ACC112 (cell line): ENCODE measurements at regions not wholly inside any gene's neighbourhood (a gene's known extent, or its start where the extent isn't known, plus 50 kb on each side); places are given as distances from the start of the nearest gene placed in this dataset.
A peak's percentile ranks its signal among the peaks of the same experiment; 100 is the strongest.
"Not testable (repeated sequence)": the region's sequence is repeated elsewhere in the genome, so short reads cannot be mapped to it uniquely, and the experiment has no call there.

ENCODE experiments used
- H2AFZ ChIP-seq: fragments of 200-600 bp; sonication (generic); one replicate; pipeline ENCODE4 v1.6.0; 2017; ENCODE audit warnings: antibody characterized with exemption, low read length; ENCODE audit not compliant: unreplicated experiment
- H3K27ac ChIP-seq: fragments of 200-600 bp; sonication (generic); 2 replicates; pipeline ENCODE4 v1.5.1; 2014; ENCODE audit warnings: low read depth, mild to moderate bottlenecking, antibody characterized with exemption, low read length, moderate library complexity
- H3K27me3 ChIP-seq: fragments of 200-600 bp; sonication (generic); 2 replicates; pipeline ENCODE4 v1.6.1; 2014; ENCODE audit warnings: mild to moderate bottlenecking, antibody characterized with exemption, low read length, moderate library complexity, mixed read lengths; ENCODE audit not compliant: insufficient read depth
- H3K36me3 ChIP-seq: fragments of 200-600 bp; sonication (generic); 2 replicates; pipeline ENCODE4 v1.6.1; 2016; ENCODE audit warnings: mild to moderate bottlenecking, antibody characterized with exemption, low read length, moderate library complexity, mixed read lengths; ENCODE audit not compliant: insufficient read depth
- H3K4me1 ChIP-seq: fragments of 200-600 bp; sonication (generic); one replicate; pipeline ENCODE4 v1.6.1; 2016; ENCODE audit warnings: low read length, mixed read lengths; ENCODE audit not compliant: insufficient read depth, unreplicated experiment, control insufficient read depth
- H3K4me3 ChIP-seq: fragments of 200-600 bp; sonication (generic); 2 replicates; pipeline ENCODE4 v1.5.1; 2014; ENCODE audit warnings: mild to moderate bottlenecking, low read depth, low read length
- H3K79me2 ChIP-seq: fragments of 200-600 bp; sonication (generic); one replicate; pipeline ENCODE4 v1.6.0; 2016; ENCODE audit warnings: low read length; ENCODE audit not compliant: control insufficient read depth, unreplicated experiment, insufficient read depth

DNA sequence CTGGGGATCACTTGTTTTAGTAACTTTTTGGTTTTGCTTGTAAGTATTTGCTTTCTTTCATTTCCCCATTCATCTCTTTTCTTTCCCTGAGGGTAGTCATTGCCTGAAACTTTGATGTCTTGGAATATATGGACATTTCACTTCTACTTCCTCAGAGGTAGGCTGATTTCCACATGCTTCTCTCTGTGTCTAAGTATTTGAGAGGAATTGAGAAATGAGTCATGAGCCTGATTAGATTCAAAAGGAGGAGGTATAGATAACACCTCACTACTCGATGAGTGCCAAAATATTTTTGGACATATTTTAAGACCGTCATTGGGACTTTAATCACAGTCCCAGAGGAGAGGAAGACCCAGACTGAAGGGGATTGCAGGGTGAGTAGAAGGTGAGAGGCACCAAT lies 480.1 kb upstream of the SGO1 start:
- H3K27me3 ChIP-seq: no peaks in the 10 kb centered on the region
- H3K36me3 ChIP-seq: no peaks in the 10 kb centered on the region
- no peaks in the 10 kb centered on the region for H3K4me1 ChIP-seq
- H3K79me2 ChIP-seq: no peaks in the 10 kb centered on the region
- no peak overlapping the region for H3K27ac ChIP-seq
- H2AFZ ChIP-seq: no peak overlapping the region
- H3K4me3 ChIP-seq: no peak overlapping the region

- Histone ChIP-seq H2AFZ (no peak overlapping the region), H3K27me3 (no peaks in the 10 kb centered on the region), H3K36me3 (no peaks in the 10 kb centered on the region), H3K27ac (no peak overlapping the region), H3K79me2 (no peaks in the 10 kb centered on the region), H3K4me3 (no peak overlapping the region), H3K4me1 (no peaks in the 10 kb centered on the region)
Measured at GRCh38 chr3:20658491-20658890, 472.5 kb upstream of the SGO1 start.

GRCh38 chr3:20657560-20657959 lies 471.6 kb upstream of the SGO1 start:
- no peaks in the 10 kb centered on the region for H3K27me3 ChIP-seq
- H3K4me1 ChIP-seq: peaks cover 2% of the 10 kb centered on the region
- no peak overlapping the region for H2AFZ ChIP-seq
- H3K79me2 ChIP-seq: no peaks in the 10 kb centered on the region
- no peak overlapping the region for H3K27ac ChIP-seq
- no peak overlapping the region for H3K4me3 ChIP-seq
- H3K36me3 ChIP-seq: no peaks in the 10 kb centered on the region

DNA sequence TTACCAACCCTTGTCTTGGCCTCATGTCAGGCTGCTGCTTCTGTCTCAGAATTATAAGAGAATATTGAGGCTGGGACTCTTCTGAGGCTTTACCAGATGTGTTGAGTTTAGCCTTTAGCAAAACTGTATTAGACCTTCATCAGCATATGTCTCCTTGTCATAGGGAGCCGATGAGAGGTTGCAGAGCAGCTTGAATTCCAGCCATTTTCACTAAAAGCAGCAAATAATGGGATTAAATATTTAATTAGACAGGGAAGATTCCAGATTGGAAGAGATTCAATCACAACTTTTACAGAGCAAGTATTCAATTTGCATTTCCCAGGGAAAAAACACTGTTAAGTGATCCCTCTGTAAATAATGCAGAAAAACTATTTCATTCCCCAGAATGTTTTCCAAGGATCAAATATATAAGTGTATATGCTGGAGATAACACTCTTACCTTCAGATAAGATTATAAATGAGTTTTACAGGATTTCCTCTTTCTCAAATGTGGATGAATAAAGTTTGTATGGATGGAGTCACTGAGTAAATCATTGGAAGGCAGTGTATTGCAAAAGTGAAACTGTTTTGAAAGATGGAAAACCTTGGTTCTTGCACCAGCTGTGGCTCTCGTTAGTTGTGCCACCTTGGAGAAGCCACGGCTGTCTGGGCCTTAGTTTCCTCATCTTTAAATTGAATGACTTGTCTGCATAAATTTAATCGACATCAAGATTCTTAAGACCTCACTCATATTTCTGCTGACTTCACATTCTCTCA lies 466.4 kb upstream of the SGO1 start:
- H3K4me1 ChIP-seq: peaks cover 22% of the 10 kb centered on the region
- no peaks in the 10 kb centered on the region for H3K36me3 ChIP-seq
- peak overlapping the region; percentile 41; the same call in 1 of the 2 replicates for H3K4me3 ChIP-seq
- no peak overlapping the region for H3K27ac ChIP-seq
- no peaks in the 10 kb centered on the region for H3K27me3 ChIP-seq
- H2AFZ ChIP-seq: peak overlapping the region; percentile 83
- H3K79me2 ChIP-seq: no peaks in the 10 kb centered on the region

DNA sequence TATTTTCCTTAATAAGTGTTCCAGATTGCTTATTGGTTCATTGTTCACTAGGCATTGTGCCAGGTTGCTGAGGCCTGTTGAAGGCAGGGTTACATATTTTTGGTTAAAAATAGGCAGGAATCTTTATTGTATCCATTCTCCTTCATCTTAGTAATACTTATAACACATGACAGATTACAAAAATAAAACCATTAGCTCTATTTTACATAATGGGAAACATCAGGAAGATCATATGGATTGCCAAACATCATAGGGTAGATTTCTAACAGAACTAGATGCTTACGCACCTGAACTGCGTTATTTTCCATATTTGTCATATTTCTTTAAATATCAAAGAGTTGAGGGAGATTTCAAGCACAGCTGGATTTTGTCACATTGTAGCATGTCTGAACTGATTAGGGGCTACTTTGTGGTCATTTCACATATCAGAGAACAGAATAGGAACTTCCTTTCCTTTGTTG lies 462.9 kb upstream of the SGO1 start:
- Histone ChIP-seq H2AFZ (peak overlapping the region; percentile 75), H3K36me3 (no peaks in the 10 kb centered on the region), H3K27me3 (no peaks in the 10 kb centered on the region), H3K27ac (peak overlapping the region; percentile 63), H3K79me2 (no peaks in the 10 kb centered on the region), H3K4me1 (peaks cover 27% of the 10 kb centered on the region), H3K4me3 (no peak overlapping the region)

- H3K4me1 ChIP-seq: peaks cover 27% of the 10 kb centered on the region
- no peaks in the 10 kb centered on the region for H3K27me3 ChIP-seq
- H2AFZ ChIP-seq: peak overlapping the region; percentile 75
- H3K36me3 ChIP-seq: no peaks in the 10 kb centered on the region
- H3K27ac ChIP-seq: peak overlapping the region; percentile 63
- H3K4me3 ChIP-seq: peak overlapping the region; percentile 47; the same call in 1 of the 2 replicates
- H3K79me2 ChIP-seq: no peaks in the 10 kb centered on the region
Measured at GRCh38 chr3:20648294-20648693, 462.3 kb upstream of the SGO1 start.

- Histone ChIP-seq H3K27me3 (no peaks in the 10 kb centered on the region), H3K27ac (no peak overlapping the region), H3K79me2 (no peaks in the 10 kb centered on the region), H3K4me1 (peaks cover 23% of the 10 kb centered on the region), H3K4me3 (no peak overlapping the region), H3K36me3 (no peaks in the 10 kb centered on the region), H2AFZ (no peak overlapping the region)
Measured at GRCh38 chr3:20646425-20646824, 460.4 kb upstream of the SGO1 start.

DNA sequence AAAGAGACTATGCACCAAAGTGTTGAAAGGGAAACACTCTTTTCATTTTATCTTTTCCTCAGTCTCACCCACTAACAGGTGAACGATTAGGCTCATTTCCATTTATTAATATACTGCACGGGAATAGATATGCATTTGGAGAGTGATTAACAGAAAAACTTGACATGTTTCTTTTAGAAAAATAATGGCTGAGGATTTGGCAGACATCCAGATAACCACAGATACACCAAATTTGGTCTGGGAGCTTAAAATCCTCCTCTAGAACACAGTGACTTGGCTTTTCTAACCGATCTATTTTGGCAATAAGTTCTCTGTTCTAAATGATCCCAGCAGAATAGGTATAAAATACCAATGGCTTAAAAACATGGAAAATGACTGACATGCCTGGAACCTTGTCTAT lies 459.3 kb upstream of the SGO1 start:
- H3K79me2 ChIP-seq: no peaks in the 10 kb centered on the region
- no peak overlapping the region for H2AFZ ChIP-seq
- H3K4me1 ChIP-seq: peaks cover 23% of the 10 kb centered on the region
- no peaks in the 10 kb centered on the region for H3K27me3 ChIP-seq
- no peaks in the 10 kb centered on the region for H3K36me3 ChIP-seq
- no peak overlapping the region for H3K4me3 ChIP-seq
- no peak overlapping the region for H3K27ac ChIP-seq

DNA sequence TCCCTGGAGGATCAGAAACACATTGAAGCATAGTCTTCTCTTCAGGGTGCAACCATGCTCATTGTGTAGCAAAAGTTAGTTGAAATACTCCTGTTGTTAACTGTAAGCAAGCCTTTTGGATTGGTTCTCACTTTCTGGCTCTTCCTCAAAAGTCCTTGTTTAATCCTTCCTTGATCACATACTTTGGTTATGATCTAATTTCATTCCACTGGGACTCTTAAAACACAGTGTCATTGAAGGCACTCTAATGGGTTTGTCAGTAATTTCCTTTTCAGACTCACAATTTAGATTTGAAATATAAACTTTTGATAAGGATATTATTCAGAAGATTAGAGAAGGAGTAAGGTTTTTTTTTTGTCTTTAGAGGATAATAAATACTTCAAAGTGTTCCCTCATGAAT lies 451.7 kb upstream of the SGO1 start:
- H2AFZ ChIP-seq: no peak overlapping the region
- no peaks in the 10 kb centered on the region for H3K27me3 ChIP-seq
- H3K27ac ChIP-seq: no peak overlapping the region
- no peaks in the 10 kb centered on the region for H3K36me3 ChIP-seq
- H3K4me1 ChIP-seq: no peaks in the 10 kb centered on the region
- H3K4me3 ChIP-seq: no peak overlapping the region
- no peaks in the 10 kb centered on the region for H3K79me2 ChIP-seq

DNA sequence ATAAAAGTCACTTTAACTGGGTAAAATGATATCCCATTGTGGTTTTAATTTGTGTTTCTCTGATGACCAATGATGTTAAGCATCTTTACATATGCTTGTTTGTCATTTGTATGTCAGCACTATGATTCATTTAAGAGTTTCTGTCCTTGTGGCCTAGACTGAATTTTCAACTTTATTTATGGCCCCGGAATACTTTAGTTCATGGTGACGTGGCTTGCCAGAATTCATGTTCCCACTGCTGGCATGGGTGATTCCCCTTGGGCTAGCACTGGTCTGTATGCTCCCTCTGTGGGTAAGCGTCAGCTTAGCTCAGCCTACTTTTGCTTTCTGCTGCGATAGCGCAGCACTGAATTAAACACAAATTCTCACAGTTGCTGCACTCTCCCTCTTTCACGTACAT lies 436.3 kb upstream of the SGO1 start:
- no peaks in the 10 kb centered on the region for H3K4me1 ChIP-seq
- no peak overlapping the region for H2AFZ ChIP-seq
- H3K27me3 ChIP-seq: no peaks in the 10 kb centered on the region
- H3K27ac ChIP-seq: no peak overlapping the region
- no peaks in the 10 kb centered on the region for H3K36me3 ChIP-seq
- H3K79me2 ChIP-seq: no peaks in the 10 kb centered on the region
- H3K4me3 ChIP-seq: no peak overlapping the region

DNA sequence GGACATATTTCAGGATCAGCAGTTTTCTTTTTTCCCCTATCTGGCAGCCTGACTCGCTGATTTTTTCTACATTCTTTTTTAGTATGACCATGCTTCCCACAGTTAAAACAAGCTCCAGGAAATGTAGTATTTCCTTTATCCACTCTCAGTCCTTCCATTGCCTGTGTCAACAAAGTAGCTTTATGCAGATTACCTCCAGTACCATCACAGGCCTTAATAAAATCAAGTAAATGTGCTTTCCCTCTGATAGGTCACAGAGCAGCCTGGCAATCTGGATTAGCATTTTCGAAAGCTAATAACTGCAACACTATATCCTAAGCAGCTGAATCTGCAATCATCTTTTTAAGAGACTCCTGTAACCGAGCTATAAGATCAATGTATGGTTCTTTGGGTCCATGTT lies 432.6 kb upstream of the SGO1 start:
- not testable (repeated sequence) for H3K27me3 ChIP-seq, H3K4me3 ChIP-seq, H2AFZ ChIP-seq, H3K36me3 ChIP-seq, H3K4me1 ChIP-seq, H3K27ac ChIP-seq, H3K79me2 ChIP-seq
